Stimulated activated CD4-positive, alpha-beta T cell treated with anti-CD3 and anti-CD28 coated beads, Interleukin-1b, Interleukin-23, amount 100 ng/mL, for 4 hours (primary cell): ENCODE measurements at regions not wholly inside any gene's neighbourhood (a gene's known extent, or its start where the extent isn't known, plus 50 kb on each side); places are given as distances from the start of the nearest gene placed in this dataset.

Experiments
- DNase-seq, 2 donors: peaks; one replicate each; pipeline ENCODE4 v3.0.0-alpha.2; 2020; ENCODE audit warnings: low read depth in 2 of 2

GRCh38 chr20:40959325-40960092 lies 69.1 kb upstream of the TOP1 start:
- DNase-seq = no peak

- DNase-seq = no peak
Observed at GRCh38 chr20:40960101-40960500, 68.5 kb upstream of the TOP1 start.

GRCh38 chr20:40960521-40960956 lies 68.1 kb upstream of the TOP1 start:
- no peak for DNase-seq

- no peak for DNase-seq
Observed at GRCh38 chr20:40961176-40961575, 67.4 kb upstream of the TOP1 start.

GRCh38 chr20:40961686-40962640 lies 66.7 kb upstream of the TOP1 start:
- no peak for DNase-seq

GRCh38 chr20:40962733-40963504 lies 65.7 kb upstream of the TOP1 start:
- DNase-seq = peak; percentile 53 to 67

- DNase-seq = no peak
Observed at GRCh38 chr20:40963505-40963845, 65.1 kb upstream of the TOP1 start.

GRCh38 chr20:40965671-40966070 lies 63.0 kb upstream of the TOP1 start:
- no peak for DNase-seq

- DNase-seq = no peak
Observed at GRCh38 chr20:40966103-40966502, 62.5 kb upstream of the TOP1 start.

- no peak for DNase-seq
Observed at GRCh38 chr20:40966516-40967185, 62.0 kb upstream of the TOP1 start.

- DNase-seq = no peak
Observed at GRCh38 chr20:40967700-40968099, 60.9 kb upstream of the TOP1 start.

GRCh38 chr20:40968816-40969562 lies 59.6 kb upstream of the TOP1 start:
- DNase-seq = peak; percentile 83 to 92

GRCh38 chr20:40970218-40970617 lies 58.4 kb upstream of the TOP1 start:
- DNase-seq = no peak

- no peak for DNase-seq
Observed at GRCh38 chr20:40977218-40977617, 51.4 kb upstream of the TOP1 start.

GRCh38 chr20:40978761-40979160 lies 49.9 kb upstream of the TOP1 start:
- no peak for DNase-seq
